H9 (cell line): ENCODE measurements at regions not wholly inside any gene's neighbourhood (a gene's known extent, or its start where the extent isn't known, plus 50 kb on each side); places are given as distances from the start of the nearest gene placed in this dataset.

ENCODE experiments used
- DNase-seq: peaks from one replicate; pipeline ENCODE4 v3.0.0-alpha.2; 2017
- H2AFZ ChIP-seq: one replicate; pipeline ENCODE4 v1.6.1; 2013; ENCODE audit warnings: mild to moderate bottlenecking, low read length, control low read depth, moderate library complexity
- H2AK5ac ChIP-seq: 2 replicates; pipeline ENCODE4 v1.6.1; 2013; ENCODE audit warnings: low read length, control low read depth, mixed read lengths; ENCODE audit not compliant: insufficient read length
- H2BK120ac ChIP-seq: one replicate; pipeline ENCODE4 v1.6.1; 2013; ENCODE audit warnings: low read depth, mild to moderate bottlenecking, low read length, control low read depth, inconsistent platforms; ENCODE audit not compliant: poor library complexity, severe bottlenecking
- H2BK12ac ChIP-seq: 2 replicates; pipeline ENCODE4 v1.6.1; 2013; ENCODE audit warnings: low read length, control low read depth, mixed read lengths, low read depth; ENCODE audit not compliant: insufficient read length
- H2BK15ac ChIP-seq: 2 replicates; pipeline ENCODE4 v1.6.1; 2013; ENCODE audit warnings: low read depth, low read length, control low read depth
- H2BK20ac ChIP-seq: one replicate; pipeline ENCODE4 v1.6.1; 2013; ENCODE audit warnings: low read depth, mild to moderate bottlenecking, low read length, control low read depth, inconsistent platforms; ENCODE audit not compliant: poor library complexity, severe bottlenecking
- H2BK5ac ChIP-seq: 2 replicates; pipeline ENCODE4 v1.6.1; 2013; ENCODE audit warnings: low read length, control low read depth, mixed read lengths; ENCODE audit not compliant: insufficient read length
- H3K14ac ChIP-seq: 2 replicates; pipeline ENCODE4 v1.6.1; 2013; ENCODE audit warnings: low read length, control low read depth; ENCODE audit not compliant: insufficient read depth
- H3K18ac ChIP-seq: 2 replicates; pipeline ENCODE4 v1.6.1; 2013; ENCODE audit warnings: low read depth, mild to moderate bottlenecking, mixed read lengths, low read length, control low read depth; ENCODE audit not compliant: insufficient read length
- H3K23ac ChIP-seq: 2 replicates; pipeline ENCODE4 v1.6.1; 2013; ENCODE audit warnings: low read length, control low read depth, mixed read lengths, low read depth; ENCODE audit not compliant: insufficient read length
- H3K23me2 ChIP-seq: 2 replicates; pipeline ENCODE4 v1.6.1; 2013; ENCODE audit warnings: low read depth, mild to moderate bottlenecking, mixed read lengths, low read length, control low read depth; ENCODE audit not compliant: insufficient read length, poor library complexity, severe bottlenecking
- H3K27ac ChIP-seq: 2 replicates; pipeline ENCODE4 v1.5.1; 2013; ENCODE audit warnings: low read length, control low read depth, mixed read lengths, low read depth; ENCODE audit not compliant: insufficient read length
- H3K27me3 ChIP-seq: 2 replicates; pipeline ENCODE4 v1.6.1; 2013; ENCODE audit warnings: low read length, control low read depth, inconsistent platforms; ENCODE audit not compliant: insufficient read depth
- H3K4ac ChIP-seq: 2 replicates; pipeline ENCODE4 v1.6.1; 2013; ENCODE audit warnings: low read depth, mild to moderate bottlenecking, control low read depth, inconsistent platforms, low read length, moderate library complexity
- H3K4me1 ChIP-seq: 2 replicates; pipeline ENCODE4 v1.6.1; 2013; ENCODE audit warnings: low read length, control low read depth, inconsistent platforms; ENCODE audit not compliant: insufficient read depth
- H3K4me2 ChIP-seq: 2 replicates; pipeline ENCODE4 v1.6.1; 2013; ENCODE audit warnings: low read length, control low read depth, mixed read lengths; ENCODE audit not compliant: insufficient read length, insufficient read depth
- H3K56ac ChIP-seq: 2 replicates; pipeline ENCODE4 v1.6.1; 2013; ENCODE audit warnings: low read depth, mild to moderate bottlenecking, mixed read lengths, low read length, control low read depth; ENCODE audit not compliant: insufficient read length
- H3K79me1 ChIP-seq: 2 replicates; pipeline ENCODE4 v1.6.1; 2013; ENCODE audit warnings: low read depth, mild to moderate bottlenecking, moderate library complexity, low read length, control low read depth, inconsistent platforms; ENCODE audit not compliant: insufficient read depth, poor library complexity, severe bottlenecking
- H3K79me2 ChIP-seq: 2 replicates; pipeline ENCODE4 v1.6.1; 2013; ENCODE audit warnings: low read length, control low read depth, inconsistent platforms; ENCODE audit not compliant: insufficient read depth
- H3K9ac ChIP-seq: 2 replicates; pipeline ENCODE4 v1.6.1; 2013; ENCODE audit warnings: low read length, control low read depth, mixed read lengths; ENCODE audit not compliant: insufficient read length; ENCODE audit errors: extremely low read depth
- H3K9me3 ChIP-seq: one replicate; pipeline ENCODE4 v1.6.1; 2013; ENCODE audit warnings: low read depth, low read length, inconsistent platforms; ENCODE audit not compliant: control insufficient read depth
- H3T11ph ChIP-seq: one replicate; pipeline ENCODE4 v1.6.1; 2013; ENCODE audit warnings: mild to moderate bottlenecking, low read length, control low read depth, inconsistent platforms
- H4K20me1 ChIP-seq: one replicate; pipeline ENCODE4 v1.6.1; 2013; ENCODE audit not compliant: control insufficient read depth, insufficient read length, insufficient read depth
- H4K5ac ChIP-seq: 2 replicates; pipeline ENCODE4 v1.6.1; 2013; ENCODE audit warnings: low read depth, mild to moderate bottlenecking, mixed read lengths, low read length, control low read depth; ENCODE audit not compliant: insufficient read length
- H4K8ac ChIP-seq: replicated peaks from 2 replicates; pipeline ENCODE4 v1.6.1; 2013; ENCODE audit warnings: low read length, control low read depth, mixed read lengths, low read depth; ENCODE audit not compliant: insufficient read length
- H4K91ac ChIP-seq: 2 replicates; pipeline ENCODE4 v1.6.1; 2013; ENCODE audit warnings: low read depth, mild to moderate bottlenecking, moderate library complexity, mixed read lengths, low read length, control low read depth; ENCODE audit not compliant: insufficient read length
- H3K27ac Mint-ChIP-seq, 3 experiments: 2 replicates in 2 of 3; 3 replicates in 1 of 3; pipeline ENCODE4 v1.8.0; 2020 to 2021; ENCODE audit warnings: mixed read lengths in 3 of 3, mild to moderate bottlenecking in 1 of 3, moderate library complexity in 1 of 3
- H3K27me3 Mint-ChIP-seq: 2 replicates; pipeline ENCODE4 v1.8.0; 2021; ENCODE audit warnings: low read depth, mild to moderate bottlenecking, moderate library complexity, mixed read lengths
- H3K36me3 Mint-ChIP-seq, 3 experiments: 2 replicates in 2 of 3; 3 replicates in 1 of 3; pipeline ENCODE4 v1.8.0; 2020 to 2021; ENCODE audit warnings: low read depth in 3 of 3, mixed read lengths in 3 of 3; ENCODE audit not compliant: insufficient read depth in 1 of 3
- H3K4me1 Mint-ChIP-seq, 2 experiments: 2 replicates each; pipeline ENCODE4 v1.8.0; 2020; ENCODE audit warnings: mixed read lengths in 2 of 2
- H3K4me3 Mint-ChIP-seq, 2 experiments: 2 replicates in 1 of 2; 3 replicates in 1 of 2; pipeline ENCODE4 v1.8.0; 2020 to 2021; ENCODE audit warnings: mild to moderate bottlenecking in 2 of 2, mixed read lengths in 2 of 2, moderate library complexity in 1 of 2
- H3K9me3 Mint-ChIP-seq, 2 experiments: 2 replicates in 1 of 2; 3 replicates in 1 of 2; pipeline ENCODE4 v1.8.0; 2020; ENCODE audit warnings: mild to moderate bottlenecking in 2 of 2, mixed read lengths in 2 of 2, moderate library complexity in 1 of 2
- CTCF ChIP-seq: fragments of 200-600 bp; sonication (generic); conservative IDR thresholded peaks from 3 replicates; pipeline ENCODE4 v1.8.0; 2021; ENCODE audit warnings: antibody characterized with exemption, mild to moderate bottlenecking
- WGBS: extraction: QIAGEN DNeasy Blood & Tissue Kit; methylation state at CpG from one replicate; pipeline ENCODE4 v1.1.7; 2013; ENCODE audit warnings: missing lambda C conversion rate, low lambda C conversion rate, mixed read lengths; ENCODE audit not compliant: insufficient read length; ENCODE audit errors: extremely low coverage; 5-methylcytosine and 5-hydroxymethylcytosine counted together

GRCh38 chr5:54656261-54656728 is 138.7 kb downstream of the SNX18 start:
- no peak overlapping the region for H3K27ac ChIP-seq

More at GRCh38 chr5:54656261-54656728, 138.7 kb downstream of the SNX18 start:
- Histone ChIP-seq H4K5ac (no peak overlapping the region), H2BK120ac (no peak overlapping the region), H2BK5ac (no peak overlapping the region), H2BK12ac (no peak overlapping the region), H3K18ac (no peak overlapping the region), H2AK5ac (no peak overlapping the region), H4K91ac (no peak overlapping the region), H3K79me2 (no peaks in the 10 kb centered on the region), H3K4ac (no peak overlapping the region), H3K27me3 (no peaks in the 10 kb centered on the region), H3T11ph (no peak overlapping the region), H3K56ac (no peak overlapping the region), H2BK15ac (no peak overlapping the region), H2BK20ac (no peak overlapping the region), H3K9ac (no peak overlapping the region), H3K4me1 (no peaks in the 10 kb centered on the region), H2AFZ (no peak overlapping the region), H3K23me2 (no peaks in the 10 kb centered on the region), H4K8ac (no peak overlapping the region), H3K9me3 (no peaks in the 10 kb centered on the region), H3K79me1 (no peaks in the 10 kb centered on the region), H3K23ac (no peak overlapping the region), H3K14ac (no peak overlapping the region), H3K4me2 (no peak overlapping the region), H4K20me1 (no peaks in the 10 kb centered on the region)
- Mint-ChIP-seq H3K4me1 (no peaks in the 10 kb centered on the region), H3K27me3 (no peaks in the 10 kb centered on the region), H3K4me3 (no peak overlapping the region), H3K9me3 (no peaks in the 10 kb centered on the region), H3K27ac (no peak overlapping the region), H3K36me3 (no peaks in the 10 kb centered on the region)
- WGBS, result no CpG with 5 or more reads among the region's 2 CpGs
- no peak for DNase-seq
- no peak for TF ChIP-seq CTCF
